MM.1S (cell line): ENCODE measurements at regions not wholly inside any gene's neighbourhood (a gene's known extent, or its start where the extent isn't known, plus 50 kb on each side); places are given as distances from the start of the nearest gene placed in this dataset.
A peak's percentile ranks its signal among the peaks of the same experiment; 100 is the strongest.

Experiments
- DNase-seq: peaks from one replicate; pipeline ENCODE4 v3.0.0-alpha.2; 2015
- H2AFZ ChIP-seq: fragments of 300-600 bp; sonication (generic); 2 replicates; pipeline ENCODE4 v1.6.0; 2016; ENCODE audit warnings: antibody characterized with exemption, low read length
- H3F3A ChIP-seq: fragments of 300-600 bp; sonication (generic); 2 replicates; pipeline ENCODE4 v1.6.1; 2016; ENCODE audit warnings: mild to moderate bottlenecking, antibody characterized with exemption, low read length, moderate library complexity, mixed read lengths; ENCODE audit not compliant: insufficient read depth
- H3K27ac ChIP-seq: fragments of 300-600 bp; sonication (generic); 2 replicates; pipeline ENCODE4 v1.5.1; 2016; ENCODE audit warnings: mild to moderate bottlenecking, low read length
- H3K27me3 ChIP-seq: fragments of 300-600 bp; sonication (generic); replicated peaks from 2 replicates; pipeline ENCODE4 v1.6.0; 2016; ENCODE audit warnings: low read length; ENCODE audit not compliant: insufficient read depth
- H3K36me3 ChIP-seq: fragments of 300-600 bp; sonication (generic); replicated peaks from 2 replicates; pipeline ENCODE4 v1.6.1; 2016; ENCODE audit warnings: mild to moderate bottlenecking, low read length, mixed read lengths; ENCODE audit not compliant: insufficient read depth
- H3K4me1 ChIP-seq: fragments of 300-600 bp; sonication (generic); 2 replicates; pipeline ENCODE4 v1.6.1; 2016; ENCODE audit warnings: low read length, mixed read lengths
- H3K4me2 ChIP-seq: fragments of 300-600 bp; sonication (generic); 2 replicates; pipeline ENCODE4 v1.6.0; 2016; ENCODE audit warnings: low read depth, low read length
- H3K4me3 ChIP-seq: fragments of 300-600 bp; sonication (generic); 2 replicates; pipeline ENCODE4 v1.5.1; 2016; ENCODE audit warnings: low read length, mixed read lengths
- H3K79me2 ChIP-seq: fragments of 300-600 bp; sonication (generic); 2 replicates; pipeline ENCODE4 v1.6.1; 2016; ENCODE audit warnings: mixed run types, low read length, mixed read lengths
- H3K9ac ChIP-seq: fragments of 300-600 bp; sonication (generic); 2 replicates; pipeline ENCODE4 v1.6.1; 2016; ENCODE audit warnings: low read length, mixed read lengths
- H3K9me2 ChIP-seq: fragments of 300-600 bp; sonication (generic); replicated peaks from 2 replicates; pipeline ENCODE4 v1.6.1; 2016; ENCODE audit warnings: mild to moderate bottlenecking, low read length, mixed read lengths; ENCODE audit not compliant: insufficient read depth
- H3K9me3 ChIP-seq: fragments of 300-600 bp; sonication (generic); replicated peaks from 2 replicates; pipeline ENCODE4 v1.6.1; 2016; ENCODE audit warnings: mild to moderate bottlenecking, low read length, mixed read lengths; ENCODE audit not compliant: insufficient read depth
- H4K20me1 ChIP-seq: fragments of 300-600 bp; sonication (generic); 2 replicates; pipeline ENCODE4 v1.6.1; 2016; ENCODE audit warnings: mild to moderate bottlenecking, low read length, moderate library complexity, mixed read lengths; ENCODE audit not compliant: insufficient read depth
- EZH2 ChIP-seq: fragments of 300-600 bp; sonication (generic); optimal IDR thresholded peaks from 2 replicates; pipeline ENCODE3; 2017; ENCODE audit warnings: low read depth, mild to moderate bottlenecking, antibody characterized with exemption, low read length, mixed read lengths
- EZH2phosphoT487 ChIP-seq: fragments of 300-600 bp; sonication (generic); IDR thresholded peaks from 2 replicates; pipeline ENCODE4 v1.6.1; 2018; ENCODE audit warnings: antibody characterized with exemption, low read length
- TF ChIP-seq, protein P1 (sequence below): fragments of 300-600 bp; sonication (generic); IDR thresholded peaks from 2 replicates; pipeline ENCODE4 v1.5.1; 2016; ENCODE audit warnings: antibody characterized with exemption, low read length, mixed read lengths

DNA sequence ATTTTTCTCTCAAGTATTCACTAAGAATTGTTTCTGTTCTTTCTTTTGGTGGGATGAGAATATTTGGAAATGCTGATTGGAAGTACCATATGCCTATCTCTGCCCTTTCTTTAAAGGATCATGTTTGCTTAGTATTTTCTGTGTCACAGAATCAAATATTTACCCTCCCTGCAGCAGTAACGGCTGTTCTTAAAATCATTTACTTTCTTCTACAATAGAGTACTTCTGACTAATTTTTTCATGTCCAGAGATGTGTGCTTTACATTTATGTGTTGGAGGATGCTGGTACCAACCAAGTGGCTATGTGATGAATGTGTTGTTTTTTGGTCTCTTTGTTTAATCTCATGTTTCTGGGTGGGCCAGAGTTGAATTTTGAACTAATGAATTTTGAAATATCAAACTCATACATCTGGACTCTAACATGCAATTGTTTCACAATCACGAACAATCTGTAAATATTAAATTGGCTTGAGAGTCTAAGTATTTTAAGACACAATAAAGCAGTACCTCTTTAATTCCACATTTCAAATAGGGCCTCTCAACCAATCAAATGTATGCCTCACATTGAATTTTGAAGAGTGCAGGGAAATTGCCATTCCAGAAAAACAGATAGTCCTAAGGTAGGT, 59.4 kb upstream of the ARSJ start:
- Histone ChIP-seq H3K9me2 (no peaks in the 10 kb centered on the region), H3F3A (peaks cover 12% of the 10 kb centered on the region), H3K4me3 (no peak overlapping the region), H3K4me2 (no peak overlapping the region), H4K20me1 (no peaks in the 10 kb centered on the region), H3K9ac (no peak overlapping the region), H3K4me1 (peaks cover 13% of the 10 kb centered on the region), H3K27me3 (peaks cover 58% of the 10 kb centered on the region), H3K36me3 (no peaks in the 10 kb centered on the region), H3K79me2 (no peaks in the 10 kb centered on the region), H3K9me3 (no peaks in the 10 kb centered on the region), H2AFZ (no peak overlapping the region), H3K27ac (no peak overlapping the region)
- no peak for DNase-seq
- TF ChIP-seq EZH2: no peak
- TF ChIP-seq, protein P1, sequence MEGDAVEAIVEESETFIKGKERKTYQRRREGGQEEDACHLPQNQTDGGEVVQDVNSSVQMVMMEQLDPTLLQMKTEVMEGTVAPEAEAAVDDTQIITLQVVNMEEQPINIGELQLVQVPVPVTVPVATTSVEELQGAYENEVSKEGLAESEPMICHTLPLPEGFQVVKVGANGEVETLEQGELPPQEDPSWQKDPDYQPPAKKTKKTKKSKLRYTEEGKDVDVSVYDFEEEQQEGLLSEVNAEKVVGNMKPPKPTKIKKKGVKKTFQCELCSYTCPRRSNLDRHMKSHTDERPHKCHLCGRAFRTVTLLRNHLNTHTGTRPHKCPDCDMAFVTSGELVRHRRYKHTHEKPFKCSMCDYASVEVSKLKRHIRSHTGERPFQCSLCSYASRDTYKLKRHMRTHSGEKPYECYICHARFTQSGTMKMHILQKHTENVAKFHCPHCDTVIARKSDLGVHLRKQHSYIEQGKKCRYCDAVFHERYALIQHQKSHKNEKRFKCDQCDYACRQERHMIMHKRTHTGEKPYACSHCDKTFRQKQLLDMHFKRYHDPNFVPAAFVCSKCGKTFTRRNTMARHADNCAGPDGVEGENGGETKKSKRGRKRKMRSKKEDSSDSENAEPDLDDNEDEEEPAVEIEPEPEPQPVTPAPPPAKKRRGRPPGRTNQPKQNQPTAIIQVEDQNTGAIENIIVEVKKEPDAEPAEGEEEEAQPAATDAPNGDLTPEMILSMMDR: no peak
- no peak for TF ChIP-seq EZH2phosphoT487

DNA sequence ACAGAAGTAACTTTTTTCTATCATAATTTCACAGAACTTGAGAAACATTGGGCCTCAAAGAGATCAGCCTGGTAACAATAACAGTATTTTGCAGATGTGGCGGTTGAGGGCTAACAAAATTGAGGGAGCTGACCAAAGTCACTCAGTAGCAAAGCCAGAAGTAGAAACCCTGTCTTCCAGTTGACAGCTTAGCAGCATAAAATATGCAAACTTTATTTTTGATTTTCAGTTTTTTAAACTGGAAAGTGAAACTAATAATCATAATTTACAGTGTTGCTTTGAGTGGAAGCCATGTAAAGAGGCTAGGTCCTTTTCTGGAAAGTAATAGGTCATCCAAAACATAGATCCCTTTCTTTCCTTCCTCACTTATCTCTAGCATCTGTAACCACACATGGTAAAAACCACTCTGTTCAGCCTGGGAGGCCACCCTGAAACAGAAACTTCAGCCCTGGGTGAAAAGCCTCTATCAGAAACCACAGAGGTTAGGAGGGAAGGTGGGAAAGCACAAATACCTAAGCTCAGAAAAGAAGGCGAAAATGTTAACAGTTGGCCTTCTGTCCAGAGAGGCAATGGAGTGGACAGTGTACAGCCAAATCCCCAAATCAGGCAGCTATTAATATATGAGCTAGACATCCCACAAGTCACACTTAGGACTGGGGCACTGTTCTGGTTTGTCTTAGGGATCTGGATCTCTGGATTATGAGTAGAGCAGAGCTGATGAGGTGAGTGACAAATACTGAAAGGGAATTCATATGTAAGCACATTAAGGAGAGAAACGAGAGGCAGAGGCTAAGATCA, 61.1 kb upstream of the ARSJ start:
- H3K27ac ChIP-seq: no peak overlapping the region
- no peaks in the 10 kb centered on the region for H3K36me3 ChIP-seq
- no peak overlapping the region for H3K4me3 ChIP-seq
- no peaks in the 10 kb centered on the region for H3K79me2 ChIP-seq
- H3K9me2 ChIP-seq: no peaks in the 10 kb centered on the region
- no peak overlapping the region for H3K9ac ChIP-seq
- no peak overlapping the region for H2AFZ ChIP-seq
- H3K9me3 ChIP-seq: no peaks in the 10 kb centered on the region
- peaks cover 13% of the 10 kb centered on the region for H3K4me1 ChIP-seq
- peaks cover 12% of the 10 kb centered on the region for H3F3A ChIP-seq
- H3K4me2 ChIP-seq: peak overlapping the region; percentile 29; the same call in 1 of the 2 replicates
- no peak for TF ChIP-seq EZH2
- TF ChIP-seq EZH2phosphoT487: no peak
- TF ChIP-seq, protein P1: no peak
- peaks cover 58% of the 10 kb centered on the region for H3K27me3 ChIP-seq
- DNase-seq: peak; percentile 74
- no peaks in the 10 kb centered on the region for H4K20me1 ChIP-seq

DNA sequence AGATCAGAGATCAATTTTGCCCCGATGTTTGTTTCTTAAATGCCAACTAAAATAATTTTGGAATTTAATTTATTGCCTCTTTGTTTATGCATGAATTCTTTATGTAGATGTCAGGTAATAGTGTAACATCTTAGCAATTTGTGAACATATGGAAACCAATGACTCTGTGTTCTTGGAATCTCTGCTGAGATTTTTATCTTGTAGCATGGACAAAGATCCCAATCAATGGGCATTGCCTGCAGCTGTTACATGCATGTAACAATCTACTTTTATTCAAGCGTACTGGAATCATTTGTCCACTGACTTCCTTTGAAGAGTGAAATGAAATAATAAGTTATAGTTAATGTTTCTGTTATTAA, 61.6 kb upstream of the ARSJ start:
- peak overlapping the region; percentile 29; the same call in 1 of the 2 replicates for H3K4me2 ChIP-seq
- peaks cover 13% of the 10 kb centered on the region for H3K4me1 ChIP-seq
- H3K9me3 ChIP-seq: no peaks in the 10 kb centered on the region
- no peak for DNase-seq
- H4K20me1 ChIP-seq: no peaks in the 10 kb centered on the region
- TF ChIP-seq EZH2phosphoT487 (no peak), EZH2 (no peak)
- TF ChIP-seq, protein P1: no peak
- no peak overlapping the region for H2AFZ ChIP-seq
- H3K27ac ChIP-seq: no peak overlapping the region
- no peaks in the 10 kb centered on the region for H3K79me2 ChIP-seq
- no peak overlapping the region for H3K4me3 ChIP-seq
- H3K9me2 ChIP-seq: no peaks in the 10 kb centered on the region
- H3K9ac ChIP-seq: no peak overlapping the region
- no peaks in the 10 kb centered on the region for H3K36me3 ChIP-seq
- H3F3A ChIP-seq: peaks cover 12% of the 10 kb centered on the region
- peaks cover 58% of the 10 kb centered on the region for H3K27me3 ChIP-seq
